Fibroblast of the aortic adventitia (primary cell): ENCODE measurements at regions not wholly inside any gene's neighbourhood (a gene's known extent, or its start where the extent isn't known, plus 50 kb on each side); places are given as distances from the start of the nearest gene placed in this dataset.
"Not testable (repeated sequence)": the region's sequence is repeated elsewhere in the genome, so short reads cannot be mapped to it uniquely, and the experiment has no call there.

Source experiments
- DNase-seq: peaks from one replicate; pipeline ENCODE4 v3.0.0-alpha.2; 2010; ENCODE audit warnings: low read depth
- H3K4me3 ChIP-seq: 2 replicates; pipeline ENCODE4 v1.5.1; 2011; ENCODE audit warnings: low read depth, mild to moderate bottlenecking, control low read depth, low read length, moderate library complexity
- CTCF ChIP-seq: IDR thresholded peaks from 2 replicates; pipeline ENCODE4 v1.5.1; 2011; ENCODE audit warnings: mild to moderate bottlenecking, low read length, control low read depth, inconsistent platforms; ENCODE audit not compliant: insufficient read depth

GRCh38 chr3:157590273-157590672, 87.1 kb upstream of the VEPH1 start:
- TF ChIP-seq CTCF, result no peak
- no peak overlapping the region for H3K4me3 ChIP-seq
- no peak for DNase-seq

- no peak overlapping the region for H3K4me3 ChIP-seq
- peak; percentile 39 for DNase-seq
- no peak for TF ChIP-seq CTCF
Observed at GRCh38 chr3:157589211-157589610, 86.0 kb upstream of the VEPH1 start.

- H3K4me3 ChIP-seq, result no peak overlapping the region
- no peak for DNase-seq
- no peak for TF ChIP-seq CTCF
Observed at GRCh38 chr3:157588386-157589060, 85.3 kb upstream of the VEPH1 start.

GRCh38 chr3:157586293-157586692, 83.1 kb upstream of the VEPH1 start:
- no peak for DNase-seq
- no peak for TF ChIP-seq CTCF
- H3K4me3 ChIP-seq, result no peak overlapping the region

- DNase-seq, result no peak
- TF ChIP-seq CTCF, result no peak
Observed at GRCh38 chr3:157585386-157585785, 82.2 kb upstream of the VEPH1 start.

GRCh38 chr3:157582637-157582973, 79.4 kb upstream of the VEPH1 start:
- no peak for TF ChIP-seq CTCF
- H3K4me3 ChIP-seq, result no peak overlapping the region
- no peak for DNase-seq

More at GRCh38 chr3:157585386-157585785, 82.2 kb upstream of the VEPH1 start:
- no peak overlapping the region for H3K4me3 ChIP-seq

GRCh38 chr3:157581956-157582636, 78.9 kb upstream of the VEPH1 start:
- peak; percentile 30 for DNase-seq
- H3K4me3 ChIP-seq, result not testable (repeated sequence)
